Stomach (tissue), 4 donors: ENCODE measurements at regions not wholly inside any gene's neighbourhood (a gene's known extent, or its start where the extent isn't known, plus 50 kb on each side); places are given as distances from the start of the nearest gene placed in this dataset.

Source experiments
- POLR2A ChIP-seq, 4 donors: fragments of 450-650 bp; IDR thresholded peaks; one replicate each; pipeline ENCODE4 v1.6.1; 2016; ENCODE audit warnings: antibody characterized with exemption in 4 of 4, control low read depth in 2 of 4, mild to moderate bottlenecking in 1 of 4, moderate library complexity in 1 of 4
- TF ChIP-seq, protein P1 (sequence below), 7 experiments: fragments of 450-650 bp in 4 of 7; fragments of 200-600 bp in 3 of 7; sonication (generic) in 3 of 7; IDR thresholded peaks; one replicate each; pipeline ENCODE4 v1.5.1; 2016 to 2019; ENCODE audit warnings: antibody characterized with exemption in 7 of 7, control low read depth in 2 of 7, mild to moderate bottlenecking in 1 of 7

DNA sequence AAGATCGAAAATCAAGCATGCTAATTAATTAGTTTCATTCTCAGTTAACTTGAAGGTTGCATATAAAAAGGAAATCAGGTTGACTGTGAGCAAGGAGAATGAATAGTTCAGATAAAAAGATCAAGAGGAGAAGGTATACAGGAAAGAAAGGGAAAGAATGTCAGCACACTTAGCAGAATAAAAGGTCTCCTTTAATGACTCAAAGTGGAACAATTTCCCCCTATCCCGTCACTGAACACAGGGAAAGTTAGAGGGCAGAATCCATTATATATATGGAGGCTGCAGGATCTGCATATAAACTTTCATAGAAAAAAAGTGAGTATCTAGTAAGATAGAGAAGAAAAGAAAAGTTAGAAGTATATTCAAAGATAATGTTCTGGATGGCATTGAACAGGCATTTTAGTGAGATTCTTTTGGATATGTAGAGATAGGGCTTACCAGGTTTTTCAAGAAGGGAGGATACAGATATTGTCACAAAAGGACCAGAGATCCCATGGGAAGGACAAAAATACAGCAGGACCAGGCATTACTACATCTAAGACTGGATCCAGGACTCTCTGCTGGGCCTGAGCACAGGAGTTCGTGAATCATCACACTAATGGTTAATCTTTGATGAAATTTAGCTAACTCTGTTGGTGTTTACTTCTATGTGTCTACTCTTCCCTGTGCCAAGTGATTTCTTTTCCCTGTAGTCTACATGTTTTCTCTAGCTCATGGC lies 988.2 kb upstream of the ARRDC3 start:
- TF ChIP-seq POLR2A (IDR thresholded peaks at IDR 0.05): no peak
- TF ChIP-seq, protein P1, sequence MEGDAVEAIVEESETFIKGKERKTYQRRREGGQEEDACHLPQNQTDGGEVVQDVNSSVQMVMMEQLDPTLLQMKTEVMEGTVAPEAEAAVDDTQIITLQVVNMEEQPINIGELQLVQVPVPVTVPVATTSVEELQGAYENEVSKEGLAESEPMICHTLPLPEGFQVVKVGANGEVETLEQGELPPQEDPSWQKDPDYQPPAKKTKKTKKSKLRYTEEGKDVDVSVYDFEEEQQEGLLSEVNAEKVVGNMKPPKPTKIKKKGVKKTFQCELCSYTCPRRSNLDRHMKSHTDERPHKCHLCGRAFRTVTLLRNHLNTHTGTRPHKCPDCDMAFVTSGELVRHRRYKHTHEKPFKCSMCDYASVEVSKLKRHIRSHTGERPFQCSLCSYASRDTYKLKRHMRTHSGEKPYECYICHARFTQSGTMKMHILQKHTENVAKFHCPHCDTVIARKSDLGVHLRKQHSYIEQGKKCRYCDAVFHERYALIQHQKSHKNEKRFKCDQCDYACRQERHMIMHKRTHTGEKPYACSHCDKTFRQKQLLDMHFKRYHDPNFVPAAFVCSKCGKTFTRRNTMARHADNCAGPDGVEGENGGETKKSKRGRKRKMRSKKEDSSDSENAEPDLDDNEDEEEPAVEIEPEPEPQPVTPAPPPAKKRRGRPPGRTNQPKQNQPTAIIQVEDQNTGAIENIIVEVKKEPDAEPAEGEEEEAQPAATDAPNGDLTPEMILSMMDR (IDR thresholded peaks at IDR 0.05): no peak
